ENCODE measurements at regions not wholly inside any gene's neighbourhood (a gene's known extent, or its start where the extent isn't known, plus 50 kb on each side); places are given as distances from the start of the nearest gene placed in this dataset.

- Histone ChIP-seq H3K9me3 (ENCODE audit: control insufficient read depth, low read length) (no peaks in the 10 kb centered on the region), H3K36me3 (ENCODE audit: control insufficient read depth in 1 of 2, insufficient read depth in 2 of 2, low read length in 1 of 2) (no peaks in the 10 kb centered on the region), H3K4me3 (ENCODE audit: low read length in 2 of 2) (no peak overlapping the region), H3K4me1 (ENCODE audit: control insufficient read depth in 1 of 2, insufficient read depth in 2 of 2, low read length in 2 of 2) (no peaks in the 10 kb centered on the region), H3K27me3 (ENCODE audit: control insufficient read depth in 1 of 2, insufficient read depth in 2 of 2, low read length in 1 of 2) (no peaks in the 10 kb centered on the region), H3K27ac (ENCODE audit: low read depth in 1 of 2, low read length in 2 of 2) (no peak overlapping the region)
- intact Hi-C loops (cut with DNase I): no loop called here
- DNase-seq (peak in 1 of 2 donors; percentile 28), ATAC-seq (ENCODE audit: low FRiP score) (no peak)
- WGBS, 2 donors: 86 to 90% methylated on average over 17 of the region's 17 CpGs
These were observed 128.2 kb upstream of the RTL1 start for GRCh38 chr14:101031721-101032120.

- intact Hi-C loops (cut with DNase I): no loop called here
- DNase-seq (peak in 1 of 2 donors; percentile 37), ATAC-seq (ENCODE audit: low FRiP score) (no peak)
- no peak overlapping the region for H3K27ac ChIP-seq (ENCODE audit: low read depth in 1 of 2, low read length in 2 of 2)
- no peaks in the 10 kb centered on the region for H3K9me3 ChIP-seq (ENCODE audit: control insufficient read depth, low read length)
- H3K27me3 ChIP-seq (ENCODE audit: control insufficient read depth in 1 of 2, insufficient read depth in 2 of 2, low read length in 1 of 2): no peaks in the 10 kb centered on the region
- no peak overlapping the region for H3K4me3 ChIP-seq (ENCODE audit: low read length in 2 of 2)
- H3K36me3 ChIP-seq (ENCODE audit: control insufficient read depth in 1 of 2, insufficient read depth in 2 of 2, low read length in 1 of 2): no peaks in the 10 kb centered on the region
- H3K4me1 ChIP-seq (ENCODE audit: control insufficient read depth in 1 of 2, insufficient read depth in 2 of 2, low read length in 2 of 2): no peaks in the 10 kb centered on the region
- WGBS, 2 donors: 81 to 82% methylated on average over 6 of the region's 6 CpGs
These were observed 128.9 kb upstream of the RTL1 start for GRCh38 chr14:101032433-101032832.

GRCh38 chr14:101033006-101033405 lies 129.5 kb upstream of the RTL1 start:
- ATAC-seq (ENCODE audit: low FRiP score): no peak
- intact Hi-C loops (cut with DNase I): no loop called here
- no peaks in the 10 kb centered on the region for H3K4me1 ChIP-seq (ENCODE audit: control insufficient read depth in 1 of 2, insufficient read depth in 2 of 2, low read length in 2 of 2)
- H3K27me3 ChIP-seq (ENCODE audit: control insufficient read depth in 1 of 2, insufficient read depth in 2 of 2, low read length in 1 of 2): no peaks in the 10 kb centered on the region
- no peak overlapping the region for H3K27ac ChIP-seq (ENCODE audit: low read depth in 1 of 2, low read length in 2 of 2)
- 88 to 90% methylated on average over 7 of the region's 7 CpGs for WGBS, 2 donors
- DNase-seq: peak in 1 of 2 donors; percentile 41
- no peak overlapping the region for H3K4me3 ChIP-seq (ENCODE audit: low read length in 2 of 2)
- no peaks in the 10 kb centered on the region for H3K9me3 ChIP-seq (ENCODE audit: control insufficient read depth, low read length)
- H3K36me3 ChIP-seq (ENCODE audit: control insufficient read depth in 1 of 2, insufficient read depth in 2 of 2, low read length in 1 of 2): no peaks in the 10 kb centered on the region

GRCh38 chr14:101033446-101034165 lies 130.1 kb upstream of the RTL1 start:
- WGBS, 2 donors: 87 to 88% methylated on average over 23 of the region's 23 CpGs

GRCh38 chr14:101034986-101035385 lies 131.5 kb upstream of the RTL1 start:
- H3K4me1 ChIP-seq (ENCODE audit: control insufficient read depth in 1 of 2, insufficient read depth in 2 of 2, low read length in 2 of 2): no peaks in the 10 kb centered on the region
- intact Hi-C loops (cut with DNase I): no loop called here
- H3K27me3 ChIP-seq (ENCODE audit: control insufficient read depth in 1 of 2, insufficient read depth in 2 of 2, low read length in 1 of 2): no peaks in the 10 kb centered on the region
- 87% methylated on average over 7 of the region's 7 CpGs for WGBS, 2 donors
- no peaks in the 10 kb centered on the region for H3K36me3 ChIP-seq (ENCODE audit: control insufficient read depth in 1 of 2, insufficient read depth in 2 of 2, low read length in 1 of 2)
- H3K4me3 ChIP-seq (ENCODE audit: low read length in 2 of 2): no peak overlapping the region
- ATAC-seq (ENCODE audit: low FRiP score): no peak
- peak in 1 of 2 donors; percentile 52 for DNase-seq
- H3K9me3 ChIP-seq (ENCODE audit: control insufficient read depth, low read length): no peaks in the 10 kb centered on the region
- no peak overlapping the region for H3K27ac ChIP-seq (ENCODE audit: low read depth in 1 of 2, low read length in 2 of 2)

More at GRCh38 chr14:101033446-101034165, 130.1 kb upstream of the RTL1 start:
- H3K9me3 ChIP-seq (ENCODE audit: control insufficient read depth, low read length): no peaks in the 10 kb centered on the region
- H3K4me1 ChIP-seq (ENCODE audit: control insufficient read depth in 1 of 2, insufficient read depth in 2 of 2, low read length in 2 of 2): no peaks in the 10 kb centered on the region
- H3K27me3 ChIP-seq (ENCODE audit: control insufficient read depth in 1 of 2, insufficient read depth in 2 of 2, low read length in 1 of 2): no peaks in the 10 kb centered on the region
- no peak overlapping the region for H3K27ac ChIP-seq (ENCODE audit: low read depth in 1 of 2, low read length in 2 of 2)
- intact Hi-C loops (cut with DNase I): no loop called here
- H3K4me3 ChIP-seq (ENCODE audit: low read length in 2 of 2): no peak overlapping the region
- ATAC-seq (ENCODE audit: low FRiP score) (no peak), DNase-seq (peak in 1 of 2 donors; percentile 64)
- no peaks in the 10 kb centered on the region for H3K36me3 ChIP-seq (ENCODE audit: control insufficient read depth in 1 of 2, insufficient read depth in 2 of 2, low read length in 1 of 2)

- H3K27me3 ChIP-seq (ENCODE audit: control insufficient read depth in 1 of 2, insufficient read depth in 2 of 2, low read length in 1 of 2): no peaks in the 10 kb centered on the region
- peak in 1 of 2 donors; percentile 49 for DNase-seq
- H3K4me3 ChIP-seq (ENCODE audit: low read length in 2 of 2): no peak overlapping the region
- H3K36me3 ChIP-seq (ENCODE audit: control insufficient read depth in 1 of 2, insufficient read depth in 2 of 2, low read length in 1 of 2): no peaks in the 10 kb centered on the region
- WGBS, 2 donors: 85 to 86% methylated on average over 15 of the region's 15 CpGs
- no peaks in the 10 kb centered on the region for H3K9me3 ChIP-seq (ENCODE audit: control insufficient read depth, low read length)
- no peak overlapping the region for H3K27ac ChIP-seq (ENCODE audit: low read depth in 1 of 2, low read length in 2 of 2)
- no peak for ATAC-seq (ENCODE audit: low FRiP score)
- no peaks in the 10 kb centered on the region for H3K4me1 ChIP-seq (ENCODE audit: control insufficient read depth in 1 of 2, insufficient read depth in 2 of 2, low read length in 2 of 2)
- intact Hi-C loops (cut with DNase I): no loop called here
These were observed 132.1 kb upstream of the RTL1 start for GRCh38 chr14:101035466-101036225.

- Histone ChIP-seq H3K4me3 (ENCODE audit: low read length in 2 of 2) (no peak overlapping the region), H3K27me3 (ENCODE audit: control insufficient read depth in 1 of 2, insufficient read depth in 2 of 2, low read length in 1 of 2) (no peaks in the 10 kb centered on the region), H3K36me3 (ENCODE audit: control insufficient read depth in 1 of 2, insufficient read depth in 2 of 2, low read length in 1 of 2) (no peaks in the 10 kb centered on the region), H3K9me3 (ENCODE audit: control insufficient read depth, low read length) (no peaks in the 10 kb centered on the region), H3K27ac (ENCODE audit: low read depth in 1 of 2, low read length in 2 of 2) (no peak overlapping the region), H3K4me1 (ENCODE audit: control insufficient read depth in 1 of 2, insufficient read depth in 2 of 2, low read length in 2 of 2) (no peaks in the 10 kb centered on the region)
- DNase-seq (peak in 1 of 2 donors; percentile 62), ATAC-seq (ENCODE audit: low FRiP score) (no peak)
- intact Hi-C loops (cut with DNase I): no loop called here
- WGBS, 2 donors: 73 to 77% methylated on average over 12 of the region's 12 CpGs
These were observed 133.7 kb upstream of the RTL1 start for GRCh38 chr14:101037021-101037817.

- no peak overlapping the region for H3K27ac ChIP-seq (ENCODE audit: low read depth in 1 of 2, low read length in 2 of 2)
- peak in 1 of 2 donors; percentile 39 for DNase-seq
- intact Hi-C loops (cut with DNase I): no loop called here
- no peak overlapping the region for H3K4me3 ChIP-seq (ENCODE audit: low read length in 2 of 2)
- ATAC-seq (ENCODE audit: low FRiP score): no peak
- H3K9me3 ChIP-seq (ENCODE audit: control insufficient read depth, low read length): no peaks in the 10 kb centered on the region
- H3K4me1 ChIP-seq (ENCODE audit: control insufficient read depth in 1 of 2, insufficient read depth in 2 of 2, low read length in 2 of 2): no peaks in the 10 kb centered on the region
- 82 to 87% methylated on average over 15 of the region's 15 CpGs for WGBS, 2 donors
- H3K36me3 ChIP-seq (ENCODE audit: control insufficient read depth in 1 of 2, insufficient read depth in 2 of 2, low read length in 1 of 2): no peaks in the 10 kb centered on the region
- no peaks in the 10 kb centered on the region for H3K27me3 ChIP-seq (ENCODE audit: control insufficient read depth in 1 of 2, insufficient read depth in 2 of 2, low read length in 1 of 2)
These were observed 135.7 kb upstream of the RTL1 start for GRCh38 chr14:101039031-101039754.
